Neural progenitor cell (in vitro differentiated cells): ENCODE measurements at regions not wholly inside any gene's neighbourhood (a gene's known extent, or its start where the extent isn't known, plus 50 kb on each side); places are given as distances from the start of the nearest gene placed in this dataset.

Experiments
- EZH2 ChIP-seq: fragments of 200-600 bp; sonication (generic); IDR thresholded peaks from 2 replicates; pipeline ENCODE4 v1.6.1; 2017; ENCODE audit warnings: antibody characterized with exemption, mild to moderate bottlenecking, moderate library complexity
- TF ChIP-seq, protein P1 (sequence below): fragments of 200-600 bp; sonication (generic); IDR thresholded peaks from 2 replicates; pipeline ENCODE4 v1.5.1; 2017; ENCODE audit warnings: antibody characterized with exemption, mild to moderate bottlenecking

DNA sequence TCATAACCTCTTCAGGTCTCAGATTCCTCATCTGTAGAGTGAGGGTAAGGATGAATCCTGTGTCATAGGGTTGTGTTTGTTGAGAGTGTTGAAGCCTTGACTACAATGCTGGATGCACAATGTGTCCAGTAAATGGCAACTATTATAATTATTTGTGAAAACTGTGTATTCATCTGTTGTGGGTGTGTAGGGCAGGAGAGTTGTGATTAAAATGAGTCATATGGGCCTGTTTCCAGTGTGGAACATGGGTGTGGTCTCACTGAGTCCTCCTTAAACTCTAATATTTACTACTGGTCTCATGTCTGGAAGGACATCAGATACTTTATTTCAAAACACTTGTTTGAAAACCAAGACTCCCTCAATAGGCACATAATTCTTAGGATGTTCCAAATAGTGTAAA is 208.5 kb upstream of the CASK start:
- TF ChIP-seq, protein P1, sequence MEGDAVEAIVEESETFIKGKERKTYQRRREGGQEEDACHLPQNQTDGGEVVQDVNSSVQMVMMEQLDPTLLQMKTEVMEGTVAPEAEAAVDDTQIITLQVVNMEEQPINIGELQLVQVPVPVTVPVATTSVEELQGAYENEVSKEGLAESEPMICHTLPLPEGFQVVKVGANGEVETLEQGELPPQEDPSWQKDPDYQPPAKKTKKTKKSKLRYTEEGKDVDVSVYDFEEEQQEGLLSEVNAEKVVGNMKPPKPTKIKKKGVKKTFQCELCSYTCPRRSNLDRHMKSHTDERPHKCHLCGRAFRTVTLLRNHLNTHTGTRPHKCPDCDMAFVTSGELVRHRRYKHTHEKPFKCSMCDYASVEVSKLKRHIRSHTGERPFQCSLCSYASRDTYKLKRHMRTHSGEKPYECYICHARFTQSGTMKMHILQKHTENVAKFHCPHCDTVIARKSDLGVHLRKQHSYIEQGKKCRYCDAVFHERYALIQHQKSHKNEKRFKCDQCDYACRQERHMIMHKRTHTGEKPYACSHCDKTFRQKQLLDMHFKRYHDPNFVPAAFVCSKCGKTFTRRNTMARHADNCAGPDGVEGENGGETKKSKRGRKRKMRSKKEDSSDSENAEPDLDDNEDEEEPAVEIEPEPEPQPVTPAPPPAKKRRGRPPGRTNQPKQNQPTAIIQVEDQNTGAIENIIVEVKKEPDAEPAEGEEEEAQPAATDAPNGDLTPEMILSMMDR: no peak
- no peak for TF ChIP-seq EZH2
